Cerebellar nuclear complex (tissue), 1 donor: ENCODE measurements at regions not wholly inside any gene's neighbourhood (a gene's known extent, or its start where the extent isn't known, plus 50 kb on each side); places are given as distances from the start of the nearest gene placed in this dataset.
"Not testable (repeated sequence)": the region's sequence is repeated elsewhere in the genome, so short reads cannot be mapped to it uniquely, and the experiment has no call there.

ENCODE experiments used
- DNase-seq, 2 experiments: peaks; one replicate each; lab custom pipeline; 2025; lab: John Stamatoyannopoulos, UW

GRCh38 chr5:124872086-124872485, 125.6 kb upstream of the ZNF608 start:
- no peak for DNase-seq

DNA sequence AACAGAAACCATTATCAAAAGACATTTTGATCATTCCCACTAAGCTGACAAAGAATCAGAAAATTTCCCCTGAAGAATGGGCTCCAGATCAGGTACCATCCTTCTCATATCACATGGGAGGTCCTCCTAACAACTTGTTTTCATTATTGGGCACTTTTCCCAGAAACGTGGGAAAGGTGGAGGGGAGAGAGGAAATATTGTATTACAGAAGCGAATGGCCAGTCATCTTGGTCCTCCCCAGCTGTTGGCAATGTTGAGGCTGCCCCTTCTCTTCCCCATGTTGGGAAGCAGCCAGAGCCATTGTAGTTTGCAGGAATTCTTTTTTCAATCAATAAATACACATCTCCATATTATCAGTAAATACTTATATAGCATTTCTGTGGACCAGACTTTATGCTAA, 126.2 kb upstream of the ZNF608 start:
- DNase-seq, result no peak

DNA sequence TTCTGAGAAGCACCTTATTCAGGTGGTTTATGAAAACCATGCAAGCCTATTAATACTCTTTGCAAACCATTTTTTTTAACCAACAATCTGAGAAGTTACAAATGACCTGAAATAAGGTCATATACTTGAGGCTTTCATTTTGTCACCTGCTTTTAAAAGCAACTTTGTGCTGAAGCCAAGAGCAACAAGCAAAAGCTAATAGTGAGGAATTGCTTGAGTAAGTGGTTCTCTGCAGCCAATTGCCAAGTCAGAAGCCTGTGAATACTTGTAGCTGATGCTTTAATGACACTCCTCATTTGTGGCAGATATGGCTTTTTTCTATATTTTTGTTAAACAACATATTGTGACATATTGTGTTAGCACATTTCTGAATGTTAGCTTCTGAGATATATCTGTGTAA, 126.7 kb upstream of the ZNF608 start:
- no peak for DNase-seq

DNA sequence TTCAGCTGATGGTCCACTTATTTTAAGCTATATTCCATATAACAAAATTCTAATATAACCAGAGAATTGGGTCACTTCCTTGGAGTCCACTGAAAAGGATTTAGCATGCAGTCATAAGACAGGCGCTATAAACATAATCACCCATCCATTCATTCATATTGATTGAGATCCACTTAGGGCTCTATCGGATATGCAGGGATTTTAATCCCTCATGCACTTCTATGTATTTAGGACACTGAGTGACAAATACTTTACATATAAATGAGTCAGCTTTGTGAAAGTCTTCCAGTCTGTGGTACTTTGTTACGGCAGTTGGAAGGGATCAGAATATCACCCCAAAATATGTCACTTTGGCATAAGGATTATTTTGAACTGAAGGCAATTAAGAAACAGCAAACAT, 127.3 kb upstream of the ZNF608 start:
- DNase-seq, result no peak

DNA sequence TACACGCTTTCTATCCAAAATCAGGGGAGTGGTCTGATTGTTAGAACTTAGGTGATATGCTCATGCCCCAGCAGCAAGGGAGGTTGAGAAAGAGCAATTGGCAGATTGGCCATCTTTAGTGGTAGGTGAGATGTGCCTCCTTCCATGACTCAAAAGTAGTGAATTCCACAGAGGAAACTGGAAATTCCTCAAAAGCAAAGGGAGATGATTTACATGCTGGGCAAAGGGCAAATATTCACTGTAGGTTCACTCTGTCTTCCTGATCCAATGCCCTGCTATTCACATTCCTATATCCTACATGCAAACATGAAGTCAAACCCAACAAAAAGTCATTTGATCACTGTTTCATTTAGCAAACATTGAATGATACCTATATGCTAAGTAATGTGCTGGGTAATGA, 130.1 kb upstream of the ZNF608 start:
- DNase-seq, result no peak

GRCh38 chr5:124876983-124877382, 130.5 kb upstream of the ZNF608 start:
- no peak for DNase-seq

- DNase-seq, result no peak
These were observed 131.2 kb upstream of the ZNF608 start for GRCh38 chr5:124877501-124878146.

DNA sequence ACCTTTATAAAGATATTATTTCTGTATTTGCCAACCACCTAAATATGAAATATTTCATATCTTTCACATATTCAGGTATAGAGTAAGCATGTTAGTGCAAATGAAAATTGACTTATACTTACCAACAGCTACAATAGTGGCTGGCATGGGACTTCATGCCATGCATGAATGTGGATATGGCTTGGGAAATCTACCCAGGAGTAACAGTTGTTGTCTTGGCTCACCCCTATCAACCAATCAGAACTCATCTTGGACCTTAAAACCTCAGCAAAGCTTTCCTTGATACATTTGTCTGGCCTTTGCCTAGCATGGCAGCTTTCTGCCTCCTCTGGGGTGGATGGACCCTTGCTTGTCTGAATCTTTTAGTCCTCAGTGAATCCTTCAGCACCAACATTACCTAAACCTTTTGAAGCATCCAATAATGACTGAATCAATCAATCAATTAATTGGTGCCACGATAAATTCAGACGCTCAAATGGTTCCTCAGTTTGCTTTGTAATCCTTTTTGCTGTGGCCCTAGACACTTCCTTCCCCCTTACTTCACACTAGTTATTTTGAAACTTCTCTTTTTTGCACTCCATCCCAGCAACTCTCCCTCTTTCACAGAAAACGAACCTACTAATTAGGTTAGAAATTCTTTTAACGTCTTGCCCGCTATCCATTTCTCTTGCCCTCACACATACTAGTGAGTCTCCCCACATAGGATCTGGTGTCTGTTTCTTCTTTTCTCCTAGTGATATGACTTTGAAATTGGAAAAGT, 132.3 kb upstream of the ZNF608 start:
- DNase-seq, result no peak

DNA sequence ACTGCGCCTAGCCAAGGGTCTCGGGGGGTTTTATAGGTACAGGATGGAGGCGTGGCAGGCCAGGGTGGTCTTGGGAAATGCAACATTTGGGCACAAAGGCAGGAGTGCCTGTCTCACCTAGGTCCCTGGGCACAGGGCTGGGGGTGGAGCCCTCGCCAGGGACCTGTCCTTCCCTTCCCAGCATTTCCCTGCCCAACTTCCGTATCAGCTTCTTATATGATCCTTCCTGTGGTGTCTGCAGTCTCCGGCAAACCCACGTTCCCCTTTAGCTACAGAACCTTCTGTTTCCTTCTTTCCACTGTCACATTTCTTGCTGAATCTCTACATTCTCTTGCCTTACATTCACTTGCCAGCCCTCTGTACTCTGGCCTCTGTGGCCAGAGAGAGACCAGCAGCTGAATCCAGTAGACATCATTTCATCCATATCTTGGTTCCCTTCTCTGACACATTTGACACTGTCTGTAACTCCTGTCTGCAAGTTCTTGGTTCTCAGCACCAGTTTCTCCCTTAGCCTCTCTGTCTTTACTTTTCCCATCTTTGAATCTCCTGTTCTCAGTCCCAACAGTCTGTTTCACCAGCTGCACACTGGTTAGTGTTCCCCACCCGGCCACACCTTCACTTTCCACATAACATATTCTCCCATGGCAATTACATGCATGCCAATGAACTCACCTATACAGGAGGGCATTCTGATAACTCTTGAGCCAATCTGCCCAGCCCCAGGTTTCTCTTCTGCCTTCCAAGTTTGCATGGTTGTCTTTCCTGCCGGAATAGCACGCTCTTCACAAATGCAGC, 134.7 kb upstream of the ZNF608 start:
- DNase-seq, result no peak

DNA sequence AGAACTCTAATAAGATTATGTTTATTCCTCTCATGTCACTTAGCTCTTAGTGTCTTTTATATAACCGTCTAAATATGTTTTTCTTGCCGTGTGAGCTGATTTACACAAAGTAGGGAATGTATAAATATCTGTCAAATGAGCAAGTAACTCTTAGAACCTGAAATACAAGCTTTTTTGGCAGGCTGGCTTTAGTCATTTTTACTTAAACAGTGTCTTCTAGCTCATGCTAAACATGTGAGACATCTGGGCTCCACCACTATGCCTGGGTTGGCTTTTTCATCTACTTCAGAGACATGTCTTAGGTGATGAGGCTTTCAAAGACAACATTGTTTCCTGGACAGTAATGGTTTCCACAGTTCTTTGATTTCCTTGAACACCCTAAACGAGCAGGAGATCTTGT, 137.2 kb upstream of the ZNF608 start:
- DNase-seq, result no peak

GRCh38 chr5:124884114-124884513, 137.7 kb upstream of the ZNF608 start:
- DNase-seq, result no peak

GRCh38 chr5:124885490-124885889, 139.1 kb upstream of the ZNF608 start:
- DNase-seq, result no peak

DNA sequence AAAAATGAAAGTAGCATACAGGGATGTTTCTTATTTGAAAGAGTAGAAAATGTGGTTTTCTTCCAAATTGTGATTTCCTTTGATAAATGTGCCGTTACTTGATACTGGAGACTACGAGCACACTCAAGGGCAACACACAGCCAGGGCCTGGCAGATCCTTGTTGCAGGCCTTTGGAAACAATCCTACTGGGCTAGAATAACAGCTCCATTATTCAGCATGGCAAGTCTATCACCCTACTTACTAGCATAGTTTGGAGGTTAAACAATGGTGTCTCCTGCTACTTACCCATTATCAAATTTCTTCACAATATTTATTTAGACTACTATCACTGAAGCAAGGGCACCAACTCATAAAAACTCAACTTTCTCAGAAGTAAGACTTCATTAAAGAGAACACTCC, 140.8 kb upstream of the ZNF608 start:
- DNase-seq, result no peak

- no peak for DNase-seq
These were observed 141.6 kb upstream of the ZNF608 start for GRCh38 chr5:124888050-124888506.

DNA sequence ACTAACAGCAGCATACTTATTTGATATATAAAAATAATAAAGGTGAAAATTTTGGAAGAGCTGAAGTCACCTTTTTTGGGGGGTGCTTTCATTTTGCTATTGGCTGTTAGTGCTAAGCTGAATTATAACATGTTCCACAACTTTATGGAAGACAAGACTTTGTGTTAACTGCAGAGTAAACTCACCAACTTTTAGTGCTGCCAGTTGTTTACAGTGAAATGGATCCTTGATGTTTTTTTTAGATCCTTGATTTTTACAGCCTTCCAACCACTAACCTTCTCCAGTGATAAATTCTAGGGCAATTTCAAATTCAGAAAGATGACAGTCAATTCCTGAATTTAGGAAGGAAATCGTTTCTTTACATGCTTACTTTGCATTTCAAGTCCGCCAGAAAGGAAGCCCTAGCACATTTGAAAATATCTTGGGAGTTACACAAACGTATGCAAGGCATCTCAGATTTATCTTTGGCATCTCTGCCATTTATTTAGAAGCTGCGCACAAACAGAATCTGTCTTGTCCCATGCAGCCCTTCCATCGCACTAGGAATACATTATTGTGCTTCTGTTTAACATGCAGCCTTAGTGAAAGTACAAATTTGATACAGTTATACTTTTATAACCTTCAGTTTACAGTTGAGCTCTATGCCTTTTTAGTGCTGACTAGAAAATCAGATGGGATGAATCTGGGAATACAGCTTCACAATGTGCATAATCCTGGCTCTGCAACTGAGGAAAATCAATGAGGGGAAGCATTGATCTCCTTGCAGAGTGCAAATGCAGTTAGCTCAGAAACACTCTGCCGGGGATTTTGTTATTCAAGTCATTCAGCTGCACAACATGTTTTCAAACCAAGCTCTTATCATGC, 142.4 kb upstream of the ZNF608 start:
- DNase-seq, result no peak

DNA sequence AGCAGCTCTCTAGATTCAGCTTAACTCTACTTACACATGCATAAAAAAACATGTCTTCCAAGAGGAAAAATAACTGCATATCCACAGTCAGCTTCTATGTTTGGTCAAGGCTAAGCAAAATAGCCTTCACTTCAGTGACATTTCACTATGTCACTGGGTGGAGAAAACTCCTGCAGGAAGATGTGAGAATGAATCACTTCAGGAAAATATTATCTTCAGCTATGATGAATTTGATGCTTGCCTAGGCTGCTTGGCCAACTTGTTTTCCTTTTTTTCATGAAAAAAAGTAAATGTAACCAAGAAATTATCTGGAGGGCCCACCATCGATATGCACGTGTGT, 143.0 kb upstream of the ZNF608 start:
- DNase-seq, result no peak

DNA sequence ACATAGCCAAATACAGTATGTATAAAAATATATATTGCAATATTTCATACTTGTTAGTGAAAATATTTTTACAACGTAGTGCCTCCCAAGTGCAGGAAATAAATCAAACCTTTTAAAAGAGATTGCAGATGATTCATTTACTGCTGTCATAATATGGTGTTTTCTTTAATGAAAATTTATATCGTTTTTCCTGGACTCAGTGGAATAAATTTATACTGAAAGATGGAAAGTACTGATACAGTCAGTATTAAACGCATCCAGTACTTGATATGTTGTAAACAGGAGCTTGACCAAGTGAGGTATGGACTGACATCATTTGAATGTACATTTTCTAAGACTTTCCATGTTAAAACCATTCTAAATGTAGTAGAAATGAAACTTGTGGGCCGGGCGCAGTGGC, 143.4 kb upstream of the ZNF608 start:
- no peak for DNase-seq

DNA sequence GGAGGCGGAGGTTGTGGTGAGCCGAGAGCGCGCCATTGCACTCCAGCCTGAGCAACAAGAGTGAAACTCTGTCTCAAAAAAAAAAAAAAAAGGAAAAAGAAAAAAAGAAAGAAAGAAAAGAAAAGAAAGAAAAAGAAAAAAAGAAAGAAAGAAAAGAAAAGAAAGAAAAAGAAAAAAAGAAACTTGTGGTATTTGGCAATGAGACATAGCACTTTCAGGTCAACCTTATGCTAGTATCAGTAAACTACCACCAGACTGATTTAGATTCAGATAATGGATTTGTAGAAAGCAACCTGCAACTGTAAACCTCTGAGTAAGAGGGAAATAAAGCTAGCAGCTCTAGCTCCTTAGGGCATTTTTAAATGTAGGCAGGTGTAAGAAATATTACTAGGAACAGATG, 144.0 kb upstream of the ZNF608 start:
- not testable (repeated sequence) for DNase-seq

DNA sequence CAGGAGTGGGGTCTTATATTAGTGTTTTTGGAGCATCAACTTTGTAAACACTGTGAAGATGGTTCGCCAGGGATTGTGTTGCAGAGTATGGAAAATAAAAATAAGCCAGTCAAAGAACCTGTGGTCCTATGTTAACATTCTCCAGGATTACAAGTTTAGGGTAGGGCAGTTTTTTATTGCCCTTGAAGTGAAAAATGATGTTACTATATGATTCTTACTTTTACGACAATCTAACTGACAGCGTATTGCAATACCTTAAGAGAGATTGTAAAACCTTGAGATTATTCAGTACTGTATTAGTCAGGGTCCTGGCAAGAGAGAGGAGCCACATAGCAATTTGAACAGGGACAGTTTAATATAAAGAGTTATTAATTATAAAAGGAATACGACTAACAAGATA, 144.7 kb upstream of the ZNF608 start:
- no peak for DNase-seq

DNA sequence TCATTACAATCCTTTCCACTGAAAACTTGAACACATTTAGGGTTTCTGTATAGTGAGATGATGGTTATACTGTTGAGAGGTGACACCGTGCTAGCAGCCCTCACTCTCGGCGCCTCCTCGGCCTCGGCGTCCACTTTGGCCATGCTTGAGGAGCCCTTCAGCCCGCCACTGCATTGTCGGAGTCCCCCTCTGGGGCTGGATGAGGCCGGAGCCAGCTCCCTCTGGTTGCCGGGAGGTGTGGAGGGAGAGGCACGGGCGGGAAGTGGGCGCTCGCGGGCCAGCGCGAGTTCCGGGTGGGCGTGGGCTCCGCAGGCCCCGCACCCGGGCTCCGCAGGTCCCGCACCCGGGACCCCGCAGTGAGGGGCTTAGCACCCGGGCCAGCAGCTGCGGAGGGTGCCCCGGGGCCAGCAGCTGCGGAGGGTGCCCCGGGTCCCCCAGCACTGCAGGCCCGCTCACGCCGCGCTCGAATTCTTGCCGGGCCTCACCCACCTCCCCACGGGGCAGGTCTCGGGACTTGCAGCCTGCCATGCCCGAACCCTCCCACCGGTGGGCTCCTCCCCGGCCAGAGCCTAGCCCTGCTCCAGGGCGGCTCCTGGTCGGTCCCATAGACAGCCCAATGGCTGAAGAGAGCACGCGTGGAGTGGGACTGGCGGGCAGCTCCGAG, 145.9 kb upstream of the ZNF608 start:
- DNase-seq, result no peak

DNA sequence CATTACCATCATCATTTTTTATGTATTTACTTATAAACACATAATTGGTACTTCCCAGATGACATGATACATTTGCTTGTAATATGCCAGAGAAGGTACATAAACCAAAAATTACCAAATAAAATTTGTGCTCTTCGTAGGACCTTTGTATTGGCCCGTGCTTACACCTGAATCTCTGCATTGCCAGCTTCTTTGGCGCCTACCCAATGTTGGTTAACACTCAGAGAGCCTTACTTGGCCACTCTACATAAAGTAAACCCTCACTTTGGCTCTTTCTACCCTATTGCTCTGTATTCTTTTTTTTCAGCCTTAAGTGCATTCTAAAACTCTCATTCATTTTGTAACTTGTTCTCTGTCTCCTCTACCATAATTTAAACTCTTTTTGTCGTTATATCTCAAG, 148.1 kb upstream of the ZNF608 start:
- no peak for DNase-seq

DNA sequence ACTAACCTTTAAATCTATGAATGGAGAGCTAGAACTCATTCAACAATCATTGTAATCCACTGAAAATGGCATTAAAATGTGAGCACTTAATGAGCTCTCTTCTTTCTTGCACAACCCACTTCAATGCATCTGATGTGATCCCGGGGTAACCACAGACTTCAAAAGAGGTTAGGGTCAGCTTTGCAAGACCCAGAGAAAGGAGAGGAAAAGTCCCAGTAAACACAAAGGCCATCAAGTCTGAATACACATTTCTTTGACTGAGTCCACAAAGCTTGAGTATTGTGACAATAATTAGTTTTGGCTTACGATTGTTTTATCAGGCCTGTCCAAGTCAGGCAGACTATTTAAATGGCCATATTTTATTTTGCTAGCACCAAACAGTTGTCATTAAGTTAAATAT, 148.8 kb upstream of the ZNF608 start:
- DNase-seq, result no peak
